ENCODE measurements at regions not wholly inside any gene's neighbourhood (a gene's known extent, or its start where the extent isn't known, plus 50 kb on each side); places are given as distances from the start of the nearest gene placed in this dataset.

- Histone ChIP-seq H3K4me1 (peaks cover 4 to 7% of the 10 kb centered on the region in 2 donors), H3K27ac (no peak overlapping the region), H3K27me3 (no peaks in the 10 kb centered on the region), H3K9me3 (no peaks in the 10 kb centered on the region), H3K4me3 (no peak overlapping the region), H3K36me3 (no peaks in the 10 kb centered on the region)
- no peak for DNase-seq (ENCODE audit: low spot score in 2 of 2)
- TF ChIP-seq POLR2AphosphoS5 (IDR thresholded peaks at IDR 0.05) (no peak), CTCF (IDR thresholded peaks at IDR 0.05) (no peak), POLR2A (IDR thresholded peaks at IDR 0.05) (no peak)
- intact Hi-C loops (cut with DNase I; ENCODE audit: low total_unique reads): no loop called here
Measured at GRCh38 chr16:65665586-65665985, 543.7 kb upstream of the CDH11 start.

GRCh38 chr16:65663774-65664173 is 541.9 kb upstream of the CDH11 start:
- Histone ChIP-seq H3K4me3 (no peak overlapping the region), H3K9me3 (no peaks in the 10 kb centered on the region), H3K4me1 (peaks cover 4 to 7% of the 10 kb centered on the region in 2 donors), H3K36me3 (no peaks in the 10 kb centered on the region), H3K27ac (no peak overlapping the region), H3K27me3 (no peaks in the 10 kb centered on the region)
- no peak for DNase-seq (ENCODE audit: low spot score in 2 of 2)
- no peak for TF ChIP-seq POLR2AphosphoS5 (IDR thresholded peaks at IDR 0.05)
- TF ChIP-seq POLR2A (IDR thresholded peaks at IDR 0.05): no peak
- intact Hi-C loops (cut with DNase I; ENCODE audit: low total_unique reads): no loop called here

- Histone ChIP-seq H3K27me3 (no peaks in the 10 kb centered on the region), H3K4me3 (no peak overlapping the region), H3K36me3 (no peaks in the 10 kb centered on the region), H3K9me3 (no peaks in the 10 kb centered on the region), H3K4me1 (peaks cover 4 to 12% of the 10 kb centered on the region in 2 donors), H3K27ac (no peak overlapping the region)
- TF ChIP-seq POLR2AphosphoS5 (IDR thresholded peaks at IDR 0.05) (no peak), CTCF (IDR thresholded peaks at IDR 0.05) (no peak), POLR2A (IDR thresholded peaks at IDR 0.05) (no peak)
- no peak for DNase-seq (ENCODE audit: low spot score in 2 of 2)
- intact Hi-C loops (cut with DNase I; ENCODE audit: low total_unique reads): no loop called here
Measured at GRCh38 chr16:65662256-65662655, 540.4 kb upstream of the CDH11 start.

DNA sequence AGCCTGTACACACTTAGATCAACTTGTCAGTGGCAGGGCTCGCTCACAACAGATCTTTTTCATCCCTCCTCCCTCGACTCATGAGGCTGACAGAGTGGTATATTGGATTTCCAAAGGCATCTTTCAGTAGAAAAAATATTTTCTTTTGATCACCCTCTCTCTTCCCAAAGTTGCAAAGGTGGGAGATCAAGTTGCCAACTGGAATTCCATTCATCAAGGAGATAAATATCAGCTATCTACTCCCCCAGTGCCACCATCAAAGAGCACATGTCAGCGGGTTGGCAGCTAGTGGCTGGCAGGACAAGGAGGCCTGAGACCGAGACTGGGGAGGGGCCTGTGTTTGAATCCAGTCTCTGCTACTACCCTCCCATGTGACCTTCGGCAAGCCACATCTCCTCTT is 539.7 kb upstream of the CDH11 start:
- Histone ChIP-seq H3K36me3 (no peaks in the 10 kb centered on the region), H3K4me3 (no peak overlapping the region), H3K4me1 (peaks cover 4 to 13% of the 10 kb centered on the region in 2 donors), H3K9me3 (no peaks in the 10 kb centered on the region), H3K27ac (no peak overlapping the region), H3K27me3 (no peaks in the 10 kb centered on the region)
- TF ChIP-seq POLR2AphosphoS5 (IDR thresholded peaks at IDR 0.05) (no peak), CTCF (IDR thresholded peaks at IDR 0.05) (no peak), POLR2A (IDR thresholded peaks at IDR 0.05) (no peak)
- intact Hi-C loops (cut with DNase I; ENCODE audit: low total_unique reads): no loop called here
- no peak for DNase-seq (ENCODE audit: low spot score in 2 of 2)

- no peak for DNase-seq (ENCODE audit: low spot score in 2 of 2)
- no peak for TF ChIP-seq CTCF (IDR thresholded peaks at IDR 0.05)
- no peak for TF ChIP-seq POLR2AphosphoS5 (IDR thresholded peaks at IDR 0.05)
- TF ChIP-seq POLR2A (IDR thresholded peaks at IDR 0.05): no peak
- H3K9me3 ChIP-seq: no peaks in the 10 kb centered on the region
- H3K36me3 ChIP-seq: no peaks in the 10 kb centered on the region
- intact Hi-C loops (cut with DNase I; ENCODE audit: low total_unique reads): no loop called here
- peak overlapping the region in 1 of 2 donors; percentile 5 for H3K27ac ChIP-seq
- peaks cover 0 to 9% of the 10 kb centered on the region in 2 donors for H3K4me1 ChIP-seq
- H3K4me3 ChIP-seq: no peak overlapping the region
- H3K27me3 ChIP-seq: no peaks in the 10 kb centered on the region
Measured at GRCh38 chr16:65660390-65660789, 538.5 kb upstream of the CDH11 start.

DNA sequence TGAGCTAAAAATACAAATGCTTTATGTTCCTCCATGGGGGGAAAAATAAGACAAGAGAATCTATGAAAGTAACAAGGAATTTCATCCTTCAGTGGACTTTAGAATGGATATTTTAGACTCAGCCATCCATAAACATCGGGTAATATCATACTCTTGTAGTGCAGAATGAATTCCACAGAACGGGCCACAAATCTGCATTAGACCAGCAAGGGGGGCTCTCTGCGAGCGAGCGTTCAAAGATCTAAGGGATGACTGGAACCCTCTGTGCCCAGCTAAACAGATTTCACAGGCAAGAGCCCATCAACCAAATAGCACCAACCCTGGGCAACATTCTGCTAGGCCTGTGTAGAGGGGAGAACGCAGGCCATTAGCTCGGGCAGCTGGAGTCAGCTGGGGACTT is 537.9 kb upstream of the CDH11 start:
- Histone ChIP-seq H3K36me3 (no peaks in the 10 kb centered on the region), H3K27ac (peak overlapping the region in 1 of 2 donors; percentile 5), H3K9me3 (no peaks in the 10 kb centered on the region), H3K4me3 (no peak overlapping the region), H3K4me1 (peaks cover 0 to 9% of the 10 kb centered on the region in 2 donors), H3K27me3 (no peaks in the 10 kb centered on the region)
- intact Hi-C loops (cut with DNase I; ENCODE audit: low total_unique reads): no loop called here
- TF ChIP-seq POLR2A (IDR thresholded peaks at IDR 0.05) (no peak), POLR2AphosphoS5 (IDR thresholded peaks at IDR 0.05) (no peak), CTCF (IDR thresholded peaks at IDR 0.05) (no peak)
- no peak for DNase-seq (ENCODE audit: low spot score in 2 of 2)

Measured in breast epithelium (tissue), 4 donors.